ENCODE measurements at regions not wholly inside any gene's neighbourhood (a gene's known extent, or its start where the extent isn't known, plus 50 kb on each side); places are given as distances from the start of the nearest gene placed in this dataset.

DNA sequence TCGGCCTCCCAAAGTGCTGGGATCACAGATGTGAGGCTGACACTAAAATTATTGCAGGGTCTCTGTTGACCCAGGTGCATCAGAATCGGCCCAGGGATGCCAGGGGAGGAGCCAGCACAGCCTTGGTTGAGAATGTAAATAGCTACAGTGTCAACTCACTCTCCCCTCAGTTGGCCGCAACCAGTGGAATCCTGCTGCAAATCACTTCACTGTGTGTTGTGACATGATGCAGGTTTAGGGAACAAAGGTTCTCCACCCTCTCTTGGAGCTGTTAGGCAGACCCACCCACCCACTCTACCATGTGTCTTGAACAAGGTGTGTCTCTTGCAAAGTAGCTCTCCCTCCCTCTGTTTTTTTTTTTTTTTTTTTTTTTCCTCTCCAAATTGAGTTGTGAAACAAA is 60.5 kb upstream of the SOD1 start:
- Mint-ChIP-seq H3K4me3 (ENCODE audit: unreplicated experiment) (no peak overlapping the region), H3K9me3 (ENCODE audit: low read depth) (no peaks in the 10 kb centered on the region), H3K36me3 (ENCODE audit: low read depth) (peaks cover 3% of the 10 kb centered on the region), H3K27ac (ENCODE audit: unreplicated experiment) (no peak overlapping the region), H3K4me1 (ENCODE audit: low read depth) (no peaks in the 10 kb centered on the region), H3K27me3 (ENCODE audit: low read depth) (peaks cover 2% of the 10 kb centered on the region)
- TF ChIP-seq, protein P1, sequence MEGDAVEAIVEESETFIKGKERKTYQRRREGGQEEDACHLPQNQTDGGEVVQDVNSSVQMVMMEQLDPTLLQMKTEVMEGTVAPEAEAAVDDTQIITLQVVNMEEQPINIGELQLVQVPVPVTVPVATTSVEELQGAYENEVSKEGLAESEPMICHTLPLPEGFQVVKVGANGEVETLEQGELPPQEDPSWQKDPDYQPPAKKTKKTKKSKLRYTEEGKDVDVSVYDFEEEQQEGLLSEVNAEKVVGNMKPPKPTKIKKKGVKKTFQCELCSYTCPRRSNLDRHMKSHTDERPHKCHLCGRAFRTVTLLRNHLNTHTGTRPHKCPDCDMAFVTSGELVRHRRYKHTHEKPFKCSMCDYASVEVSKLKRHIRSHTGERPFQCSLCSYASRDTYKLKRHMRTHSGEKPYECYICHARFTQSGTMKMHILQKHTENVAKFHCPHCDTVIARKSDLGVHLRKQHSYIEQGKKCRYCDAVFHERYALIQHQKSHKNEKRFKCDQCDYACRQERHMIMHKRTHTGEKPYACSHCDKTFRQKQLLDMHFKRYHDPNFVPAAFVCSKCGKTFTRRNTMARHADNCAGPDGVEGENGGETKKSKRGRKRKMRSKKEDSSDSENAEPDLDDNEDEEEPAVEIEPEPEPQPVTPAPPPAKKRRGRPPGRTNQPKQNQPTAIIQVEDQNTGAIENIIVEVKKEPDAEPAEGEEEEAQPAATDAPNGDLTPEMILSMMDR (IDR thresholded peaks at IDR 0.05), result no peak
- no peak for DNase-seq (ENCODE audit: low spot score)

DNA sequence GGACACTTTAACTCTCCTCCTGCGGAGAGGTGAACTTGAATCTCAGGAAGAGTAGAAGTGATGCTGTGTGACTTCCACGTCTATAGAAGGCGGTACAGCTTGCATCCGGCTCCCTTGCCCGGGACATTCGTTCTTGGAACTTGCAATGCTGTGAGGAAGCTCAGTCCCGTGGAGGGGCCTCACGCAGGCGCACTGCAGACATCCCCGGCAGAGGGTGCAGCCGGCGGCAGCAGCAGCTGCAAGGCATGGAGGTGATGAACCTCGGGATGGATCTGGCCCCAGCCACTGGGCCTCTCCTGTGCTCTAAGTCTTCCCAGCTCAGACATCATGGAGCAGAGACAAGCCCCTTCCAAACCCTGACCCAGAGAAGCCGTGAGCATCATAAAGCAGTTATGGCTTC is 61.8 kb upstream of the SOD1 start:
- Mint-ChIP-seq H3K27me3 (ENCODE audit: low read depth) (no peaks in the 10 kb centered on the region), H3K9me3 (ENCODE audit: low read depth) (no peaks in the 10 kb centered on the region), H3K27ac (ENCODE audit: unreplicated experiment) (no peak overlapping the region), H3K36me3 (ENCODE audit: low read depth) (peaks cover 3% of the 10 kb centered on the region), H3K4me3 (ENCODE audit: unreplicated experiment) (no peak overlapping the region), H3K4me1 (ENCODE audit: low read depth) (no peaks in the 10 kb centered on the region)
- no peak for DNase-seq (ENCODE audit: low spot score)
- TF ChIP-seq, protein P1 (IDR thresholded peaks at IDR 0.05), result no peak

DNA sequence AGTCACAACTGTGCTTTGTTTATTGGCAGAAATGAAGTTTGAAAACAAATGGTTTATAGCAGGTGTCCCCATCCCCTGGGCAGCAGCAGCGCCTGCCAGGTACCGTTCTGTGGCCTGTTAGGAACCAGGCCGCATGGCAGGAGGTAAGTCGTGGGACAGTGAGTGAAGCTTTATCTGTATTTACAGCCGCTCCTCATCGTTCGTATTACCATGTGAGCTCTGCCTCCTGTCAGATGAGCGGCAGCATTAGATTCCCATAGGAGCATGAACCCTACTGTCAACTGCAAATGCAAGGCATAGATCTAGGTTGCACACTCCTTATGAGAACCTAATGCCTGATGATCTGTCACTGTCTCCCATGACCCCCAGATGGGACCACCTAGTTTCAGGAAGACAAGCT is 63.4 kb upstream of the SOD1 start:
- Mint-ChIP-seq H3K27ac (ENCODE audit: unreplicated experiment) (no peak overlapping the region), H3K4me3 (ENCODE audit: unreplicated experiment) (no peak overlapping the region), H3K9me3 (ENCODE audit: low read depth) (no peaks in the 10 kb centered on the region), H3K4me1 (ENCODE audit: low read depth) (no peaks in the 10 kb centered on the region), H3K27me3 (ENCODE audit: low read depth) (no peaks in the 10 kb centered on the region), H3K36me3 (ENCODE audit: low read depth) (peaks cover 3% of the 10 kb centered on the region)
- TF ChIP-seq, protein P1 (IDR thresholded peaks at IDR 0.05), result no peak
- no peak for DNase-seq (ENCODE audit: low spot score)

DNA sequence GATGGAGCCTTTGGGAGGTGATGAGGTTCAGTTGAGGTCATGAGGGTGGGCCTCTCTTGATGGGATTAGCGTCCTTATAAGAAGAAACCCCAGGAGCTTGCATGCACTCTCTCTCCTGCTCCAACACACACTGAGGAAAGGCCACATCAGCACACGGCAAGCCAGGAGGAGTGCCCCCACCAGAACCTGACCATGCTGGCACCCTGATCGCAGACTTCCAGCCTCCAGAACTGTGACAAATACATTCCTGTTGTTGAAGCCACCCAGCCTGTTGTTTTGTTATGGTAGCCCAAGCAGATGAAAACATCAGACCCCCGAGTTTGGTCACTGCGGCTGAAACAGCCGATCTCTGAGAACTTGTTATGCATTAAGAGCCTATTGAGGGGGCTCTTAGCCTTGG is 64.8 kb upstream of the SOD1 start:
- Mint-ChIP-seq H3K27me3 (ENCODE audit: low read depth) (no peaks in the 10 kb centered on the region), H3K27ac (ENCODE audit: unreplicated experiment) (no peak overlapping the region), H3K36me3 (ENCODE audit: low read depth) (peaks cover 3% of the 10 kb centered on the region), H3K4me3 (ENCODE audit: unreplicated experiment) (no peak overlapping the region), H3K4me1 (ENCODE audit: low read depth) (no peaks in the 10 kb centered on the region), H3K9me3 (ENCODE audit: low read depth) (no peaks in the 10 kb centered on the region)
- no peak for DNase-seq (ENCODE audit: low spot score)
- TF ChIP-seq, protein P1 (IDR thresholded peaks at IDR 0.05), result no peak

DNA sequence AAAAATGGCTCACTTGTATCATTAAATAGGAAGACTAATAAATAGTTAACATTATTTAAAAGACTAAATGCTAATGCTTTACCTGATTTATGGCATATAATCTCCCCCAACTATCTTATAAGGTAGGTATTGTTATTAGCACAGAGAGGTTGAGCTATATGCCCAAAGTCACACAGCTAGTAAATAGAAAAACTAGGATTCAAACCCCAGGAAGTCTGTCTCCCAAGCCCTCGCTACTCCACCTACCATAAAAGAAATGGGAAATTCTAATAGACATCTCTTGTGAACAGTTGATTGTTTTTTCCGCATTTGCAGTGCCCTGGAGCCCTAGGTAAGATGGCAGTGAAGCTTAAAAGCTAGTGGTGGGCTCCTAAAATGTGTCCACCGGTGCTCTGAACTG is 65.2 kb upstream of the SOD1 start:
- Mint-ChIP-seq H3K27me3 (ENCODE audit: low read depth) (no peaks in the 10 kb centered on the region), H3K4me3 (ENCODE audit: unreplicated experiment) (no peak overlapping the region), H3K9me3 (ENCODE audit: low read depth) (no peaks in the 10 kb centered on the region), H3K4me1 (ENCODE audit: low read depth) (no peaks in the 10 kb centered on the region), H3K36me3 (ENCODE audit: low read depth) (peaks cover 3% of the 10 kb centered on the region), H3K27ac (ENCODE audit: unreplicated experiment) (no peak overlapping the region)
- TF ChIP-seq, protein P1 (IDR thresholded peaks at IDR 0.05), result no peak
- DNase-seq (ENCODE audit: low spot score), result no peak

Data from chondrocyte (in vitro differentiated cells).